Lung (tissue), 11 donors: ENCODE measurements at regions not wholly inside any gene's neighbourhood (a gene's known extent, or its start where the extent isn't known, plus 50 kb on each side); places are given as distances from the start of the nearest gene placed in this dataset.
"Not testable (repeated sequence)": the region's sequence is repeated elsewhere in the genome, so short reads cannot be mapped to it uniquely, and the experiment has no call there.

Experiments used
- ATAC-seq: fragments of 200-7000 bp; cut with Tn5 transposase; one replicate; pipeline ENCODE4 v1.9.1; 2020; ENCODE audit warnings: moderate number of reproducible peaks; ENCODE audit not compliant: insufficient read depth, low FRiP score
- DNase-seq, 3 donors: peaks; one replicate each; pipeline ENCODE4 v3.0.0-alpha.2; 2013 to 2017
- H3K27ac ChIP-seq, 2 donors: one replicate each; pipeline ENCODE4 v1.5.1; 2013; ENCODE audit warnings: mild to moderate bottlenecking in 2 of 2, moderate library complexity in 2 of 2, control low read depth in 1 of 2, inconsistent platforms in 1 of 2, low read depth in 1 of 2, low read length in 1 of 2
- H3K27me3 ChIP-seq, 3 donors: one replicate each; pipeline ENCODE4 v1.5.1; 2013; ENCODE audit warnings: low read length in 2 of 3; ENCODE audit not compliant: control insufficient read depth in 3 of 3, insufficient read depth in 3 of 3
- H3K36me3 ChIP-seq, 4 donors: one replicate each; pipeline ENCODE4 v1.5.1; 2013; ENCODE audit warnings: low read length in 4 of 4, mild to moderate bottlenecking in 1 of 4, moderate library complexity in 1 of 4; ENCODE audit not compliant: control insufficient read depth in 4 of 4, insufficient read depth in 4 of 4
- H3K4me1 ChIP-seq, 5 donors: one replicate each; pipeline ENCODE4 v1.5.1; 2013; ENCODE audit warnings: low read length in 5 of 5, mild to moderate bottlenecking in 2 of 5, moderate library complexity in 1 of 5; ENCODE audit not compliant: control insufficient read depth in 5 of 5, insufficient read depth in 5 of 5
- H3K4me3 ChIP-seq: one replicate; pipeline ENCODE4 v1.5.1; 2013; ENCODE audit warnings: mild to moderate bottlenecking, control low read depth, moderate library complexity
- H3K9ac ChIP-seq, 2 donors: one replicate each; pipeline ENCODE4 v1.5.1; 2013; ENCODE audit warnings: low read length in 2 of 2, control low read depth in 1 of 2; ENCODE audit not compliant: insufficient read depth in 1 of 2
- H3K9me3 ChIP-seq, 4 donors: one replicate each; pipeline ENCODE4 v1.5.1; 2013; ENCODE audit warnings: low read length in 3 of 4, mild to moderate bottlenecking in 1 of 4, moderate library complexity in 1 of 4; ENCODE audit not compliant: control insufficient read depth in 4 of 4, insufficient read depth in 3 of 4
- WGBS, 2 donors: extraction: QIAGEN DNeasy Blood & Tissue Kit; methylation state at CpG; one replicate each; pipeline ENCODE4 v1.1.7; 2013; 5-methylcytosine and 5-hydroxymethylcytosine counted together
- TF ChIP-seq, protein P1 (sequence below): IDR thresholded peaks from 2 replicates; pipeline ENCODE4 v1.5.1; 2012; ENCODE audit warnings: mild to moderate bottlenecking; ENCODE audit errors: control extremely low read depth, extremely low read depth
- donor health status: control.
- donor health status: control.
- donor health status: Bipolar disorder and iron deficiency.
- donor health status: healthy.
- donor health status: DM: yes; HTN: yes; CAD: no.

DNA sequence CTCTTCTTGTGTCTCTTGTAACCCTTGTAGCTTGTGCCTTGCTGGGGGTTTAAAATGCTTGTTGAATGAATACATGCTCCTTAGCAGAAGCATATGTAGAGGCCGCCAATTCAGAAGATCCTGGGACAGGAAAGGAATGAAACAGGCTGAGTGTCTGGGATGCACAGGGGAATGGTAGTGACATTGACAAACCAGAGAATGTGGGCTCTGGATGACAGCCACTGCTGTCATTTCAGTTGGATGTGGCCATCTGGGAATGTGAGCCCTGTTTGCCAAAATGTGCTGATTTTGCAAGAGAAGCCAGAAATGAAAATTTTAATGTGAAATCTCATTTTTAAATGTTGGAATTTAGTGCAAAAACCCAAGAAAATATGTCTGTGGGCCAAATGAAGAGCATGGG lies 136.8 kb downstream of the DACT1 start:
- WGBS, 2 donors = 90 to 94% methylated on average over 1 of the region's 1 CpG
- H3K4me1 ChIP-seq = peaks cover 0 to 43% (median 5%) of the 10 kb centered on the region in 5 donors
- H3K4me3 ChIP-seq = no peak overlapping the region
- no peaks in the 10 kb centered on the region for H3K36me3 ChIP-seq
- ATAC-seq (no peak), DNase-seq (no peak)
- H3K27me3 ChIP-seq = no peaks in the 10 kb centered on the region
- H3K9ac ChIP-seq = no peak overlapping the region
- H3K27ac ChIP-seq = no peak overlapping the region
- no peaks in the 10 kb centered on the region for H3K9me3 ChIP-seq
- TF ChIP-seq, protein P1, sequence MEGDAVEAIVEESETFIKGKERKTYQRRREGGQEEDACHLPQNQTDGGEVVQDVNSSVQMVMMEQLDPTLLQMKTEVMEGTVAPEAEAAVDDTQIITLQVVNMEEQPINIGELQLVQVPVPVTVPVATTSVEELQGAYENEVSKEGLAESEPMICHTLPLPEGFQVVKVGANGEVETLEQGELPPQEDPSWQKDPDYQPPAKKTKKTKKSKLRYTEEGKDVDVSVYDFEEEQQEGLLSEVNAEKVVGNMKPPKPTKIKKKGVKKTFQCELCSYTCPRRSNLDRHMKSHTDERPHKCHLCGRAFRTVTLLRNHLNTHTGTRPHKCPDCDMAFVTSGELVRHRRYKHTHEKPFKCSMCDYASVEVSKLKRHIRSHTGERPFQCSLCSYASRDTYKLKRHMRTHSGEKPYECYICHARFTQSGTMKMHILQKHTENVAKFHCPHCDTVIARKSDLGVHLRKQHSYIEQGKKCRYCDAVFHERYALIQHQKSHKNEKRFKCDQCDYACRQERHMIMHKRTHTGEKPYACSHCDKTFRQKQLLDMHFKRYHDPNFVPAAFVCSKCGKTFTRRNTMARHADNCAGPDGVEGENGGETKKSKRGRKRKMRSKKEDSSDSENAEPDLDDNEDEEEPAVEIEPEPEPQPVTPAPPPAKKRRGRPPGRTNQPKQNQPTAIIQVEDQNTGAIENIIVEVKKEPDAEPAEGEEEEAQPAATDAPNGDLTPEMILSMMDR = no peak

DNA sequence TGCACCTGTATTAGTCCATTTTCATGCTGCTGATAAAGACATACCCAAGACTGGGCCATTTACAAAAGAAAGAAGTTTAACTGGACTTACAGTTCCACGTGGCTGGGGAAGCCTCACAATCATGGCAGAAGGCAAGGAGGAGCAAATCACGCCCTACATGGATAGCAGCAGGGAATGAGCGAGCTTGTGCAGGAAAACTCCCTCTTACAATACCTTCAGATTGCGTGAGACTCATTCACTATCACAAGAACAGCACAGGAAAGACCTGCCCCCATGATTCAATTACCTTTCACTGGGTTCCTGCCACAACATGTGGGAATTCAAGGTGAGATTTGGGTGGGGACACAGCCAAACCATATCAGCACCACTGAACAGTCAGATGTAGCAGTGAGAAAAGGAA lies 137.4 kb downstream of the DACT1 start:
- 90 to 98% methylated on average over 4 of the region's 4 CpGs for WGBS, 2 donors

DNA sequence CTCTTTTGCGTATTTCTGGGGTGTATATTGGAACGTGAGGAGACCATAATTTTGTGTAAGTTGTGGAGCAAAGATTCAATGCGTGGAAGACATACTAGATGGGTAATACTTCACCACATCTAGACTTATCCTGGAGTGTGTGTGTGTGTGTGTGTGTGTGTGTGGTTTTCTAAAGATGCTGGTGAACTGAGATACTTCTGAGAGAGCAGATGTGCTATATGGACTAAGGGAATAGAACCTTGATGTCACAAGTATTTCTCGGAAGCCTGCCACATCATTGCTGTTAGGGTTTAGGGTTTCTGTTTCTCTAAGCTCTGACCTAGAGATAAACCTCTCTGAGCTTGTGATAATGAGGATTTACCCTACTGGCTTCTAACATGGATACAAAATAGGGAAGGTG lies 138.8 kb downstream of the DACT1 start:
- H3K27me3 ChIP-seq = no peaks in the 10 kb centered on the region
- WGBS, 2 donors = 93 to 96% methylated on average over 4 of the region's 4 CpGs
- DNase-seq (no peak), ATAC-seq (no peak)
- TF ChIP-seq, protein P1 = no peak
- peaks cover 0 to 2% (median 0%) of the 10 kb centered on the region in 4 donors for H3K9me3 ChIP-seq
- H3K9ac ChIP-seq = no peak overlapping the region
- no peak overlapping the region for H3K4me3 ChIP-seq
- no peaks in the 10 kb centered on the region for H3K36me3 ChIP-seq
- no peak overlapping the region for H3K27ac ChIP-seq
- H3K4me1 ChIP-seq = peaks cover 0 to 25% (median 6%) of the 10 kb centered on the region in 5 donors

More for the DNA sequence above, 137.4 kb downstream of the DACT1 start:
- H3K36me3 ChIP-seq, H3K4me3 ChIP-seq, H3K27ac ChIP-seq, ATAC-seq, H3K9me3 ChIP-seq, H3K27me3 ChIP-seq, DNase-seq, H3K9ac ChIP-seq: not testable (repeated sequence)
- peaks cover 0 to 37% (median 5%) of the 10 kb centered on the region in 5 donors for H3K4me1 ChIP-seq

DNA sequence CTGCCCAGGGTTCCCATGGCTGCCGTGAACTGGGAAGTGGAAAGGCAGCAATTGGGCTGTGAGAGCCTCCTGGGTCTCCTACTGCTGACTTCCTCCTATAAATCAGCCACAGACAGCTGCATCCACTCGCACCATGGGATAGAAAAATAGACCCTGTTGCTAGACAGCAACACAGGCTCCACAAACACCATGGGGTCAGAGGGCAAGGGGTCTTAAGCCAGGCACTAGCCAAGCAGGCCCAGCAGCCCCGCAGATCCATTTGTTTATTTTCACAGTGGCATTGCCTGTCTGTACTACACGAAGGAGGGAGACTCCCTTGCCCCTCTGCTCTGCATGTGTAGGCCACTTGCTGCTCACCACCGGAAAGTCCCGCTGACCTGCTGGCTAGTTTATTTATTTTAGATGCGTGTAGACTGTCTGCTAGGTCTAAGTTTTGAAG lies 139.8 kb downstream of the DACT1 start:
- DNase-seq = peak; percentile 42 to 57 (median 55)

More for the DNA sequence above, 139.8 kb downstream of the DACT1 start:
- ATAC-seq = no peak
- no peak overlapping the region for H3K9ac ChIP-seq
- H3K4me3 ChIP-seq = no peak overlapping the region
- no peaks in the 10 kb centered on the region for H3K36me3 ChIP-seq
- peaks cover 0 to 2% (median 0%) of the 10 kb centered on the region in 4 donors for H3K9me3 ChIP-seq
- 54 to 62% methylated on average over 7 of the region's 7 CpGs for WGBS, 2 donors
- H3K27ac ChIP-seq = no peak overlapping the region
- TF ChIP-seq, protein P1 = no peak
- H3K4me1 ChIP-seq = peaks cover 0 to 34% (median 13%) of the 10 kb centered on the region in 5 donors
- H3K27me3 ChIP-seq = no peaks in the 10 kb centered on the region
